Ovary (tissue), 7 donors: ENCODE measurements at regions not wholly inside any gene's neighbourhood (a gene's known extent, or its start where the extent isn't known, plus 50 kb on each side); places are given as distances from the start of the nearest gene placed in this dataset.

Experiments
- DNase-seq, 5 donors: peaks; one replicate each; pipeline ENCODE4 v3.0.0-alpha.2; 2019 to 2020
- H3K27ac ChIP-seq, 2 donors: fragments of 200-600 bp; one replicate each; pipeline versions ENCODE4 v1.5.1 to v1.8.0; 2019 to 2022
- H3K27me3 ChIP-seq: fragments of 200-600 bp; one replicate; pipeline ENCODE4 v1.8.0; 2022
- H3K36me3 ChIP-seq: fragments of 200-600 bp; sonication (generic); one replicate; pipeline ENCODE4 v1.5.1; 2019
- H3K4me1 ChIP-seq: one replicate; pipeline ENCODE4 v1.8.1; 2013; ENCODE audit warnings: mild to moderate bottlenecking, moderate library complexity; ENCODE audit not compliant: insufficient read depth
- H3K4me3 ChIP-seq: fragments of 200-600 bp; sonication (generic); one replicate; pipeline ENCODE4 v1.5.1; 2017
- H3K9me3 ChIP-seq, 2 donors: fragments of 200-600 bp in 1 of 2; sonication (generic) in 1 of 2; one replicate each; pipeline versions ENCODE4 v1.5.1 to v1.8.1; 2013 to 2019; ENCODE audit warnings: mild to moderate bottlenecking in 1 of 2, moderate library complexity in 1 of 2
- CTCF ChIP-seq, 3 donors: fragments of 450-650 bp in 2 of 3; fragments of 200-600 bp in 1 of 3; IDR thresholded peaks; one replicate each; pipeline versions ENCODE4 v1.5.1 to v1.8.0; 2016 to 2022; ENCODE audit warnings: antibody characterized with exemption in 3 of 3, mild to moderate bottlenecking in 1 of 3
- EP300 ChIP-seq: sonication (generic); formaldehyde crosslinking; IDR thresholded peaks from one replicate; pipeline ENCODE4 v1.6.1; 2017; ENCODE audit warnings: antibody characterized with exemption
- POLR2A ChIP-seq: fragments of 450-650 bp; IDR thresholded peaks from one replicate; pipeline ENCODE4 v1.6.1; 2017; ENCODE audit warnings: antibody characterized with exemption, mild to moderate bottlenecking, moderate library complexity
- WGBS, 3 donors: extraction: QIAGEN DNeasy Blood & Tissue Kit in 1 of 3; methylation state at CpG; one replicate each; pipeline versions ENCODE4 v1.1.5 to v1.1.7; 2013 to 2017; 5-methylcytosine and 5-hydroxymethylcytosine counted together
- intact Hi-C, 4 donors: fragments of 100-400 bp; cut with DNase I; formaldehyde crosslinking; loops; one replicate each; pipeline versions ENCODE4 v1.11.0 to v1.15.1; 2022 to 2023
- donor health status: DM: no; HTN: no; CAD: no; lungs with moderate emphysema.
- donor health status: DM: no; HTN: no; CAD: no.
- donor health status: Bipolar disorder and iron deficiency.
- donor health status: DM: no; HTN: no; CAD: no.
- donor health status: DM: yes; HTN: yes; CAD: no.

GRCh38 chr5:139740138-139740991, 55.2 kb upstream of the PSD2 start:
- no peak for DNase-seq
- no peaks in the 10 kb centered on the region for H3K4me1 ChIP-seq
- H3K9me3 ChIP-seq = no peaks in the 10 kb centered on the region
- no peaks in the 10 kb centered on the region for H3K27me3 ChIP-seq
- no peak for TF ChIP-seq EP300
- TF ChIP-seq CTCF (IDR thresholded peaks at IDR 0.05) = no peak
- TF ChIP-seq POLR2A = no peak
- H3K27ac ChIP-seq = no peak overlapping the region
- H3K4me3 ChIP-seq = no peak overlapping the region
- 73 to 81% (median 80%) methylated on average over 19 of the region's 19 CpGs for WGBS, 3 donors
- no peaks in the 10 kb centered on the region for H3K36me3 ChIP-seq
- intact Hi-C loops = loop anchor here in 1 of 4 donors (2.0 kb wide), 1 partner anchor 54 kb away; no protein-coding TSS in a partner anchor

GRCh38 chr5:139740992-139741672, 54.5 kb upstream of the PSD2 start:
- DNase-seq = no peak
- no peak for TF ChIP-seq POLR2A
- TF ChIP-seq EP300 = no peak
- no peak for TF ChIP-seq CTCF (IDR thresholded peaks at IDR 0.05)
- Histone ChIP-seq H3K9me3 (no peaks in the 10 kb centered on the region), H3K36me3 (no peaks in the 10 kb centered on the region), H3K27me3 (no peaks in the 10 kb centered on the region), H3K4me3 (no peak overlapping the region), H3K27ac (no peak overlapping the region), H3K4me1 (no peaks in the 10 kb centered on the region)
- intact Hi-C loops = loop anchor here in 1 of 4 donors (2.0 kb wide), 1 partner anchor 54 kb away; no protein-coding TSS in a partner anchor
- 79 to 86% (median 82%) methylated on average over 6 of the region's 6 CpGs for WGBS, 3 donors

- Histone ChIP-seq H3K27ac (no peak overlapping the region), H3K4me3 (no peak overlapping the region), H3K9me3 (no peaks in the 10 kb centered on the region), H3K27me3 (no peaks in the 10 kb centered on the region), H3K4me1 (peaks cover 2% of the 10 kb centered on the region), H3K36me3 (no peaks in the 10 kb centered on the region)
- WGBS, 3 donors = 70 to 82% (median 75%) methylated on average over 3 of the region's 3 CpGs
- intact Hi-C loops = loop anchor here in 1 of 4 donors (2.0 kb wide), 1 partner anchor 55 kb away; no protein-coding TSS in a partner anchor
- DNase-seq = no peak
- TF ChIP-seq CTCF (IDR thresholded peaks at IDR 0.05) (no peak), EP300 (no peak), POLR2A (no peak)
These were observed 53.8 kb upstream of the PSD2 start for GRCh38 chr5:139741823-139742172.

GRCh38 chr5:139742173-139742903, 53.3 kb upstream of the PSD2 start:
- intact Hi-C loops = no loop called here
- TF ChIP-seq CTCF (IDR thresholded peaks at IDR 0.05) = no peak
- no peak for TF ChIP-seq POLR2A
- no peak for TF ChIP-seq EP300
- no peak overlapping the region for H3K4me3 ChIP-seq
- 80 to 84% (median 83%) methylated on average over 14 of the region's 14 CpGs for WGBS, 3 donors
- H3K27ac ChIP-seq = no peak overlapping the region
- H3K4me1 ChIP-seq = peaks cover 2% of the 10 kb centered on the region
- no peaks in the 10 kb centered on the region for H3K27me3 ChIP-seq
- DNase-seq = no peak
- H3K9me3 ChIP-seq = no peaks in the 10 kb centered on the region
- H3K36me3 ChIP-seq = no peaks in the 10 kb centered on the region
